Right lung (tissue), 2 donors: ENCODE measurements at regions not wholly inside any gene's neighbourhood (a gene's known extent, or its start where the extent isn't known, plus 50 kb on each side); places are given as distances from the start of the nearest gene placed in this dataset.

ENCODE experiments used
- DNase-seq, 2 donors: peaks; one replicate each; pipeline ENCODE4 v3.0.0-alpha.2; 2013

DNA sequence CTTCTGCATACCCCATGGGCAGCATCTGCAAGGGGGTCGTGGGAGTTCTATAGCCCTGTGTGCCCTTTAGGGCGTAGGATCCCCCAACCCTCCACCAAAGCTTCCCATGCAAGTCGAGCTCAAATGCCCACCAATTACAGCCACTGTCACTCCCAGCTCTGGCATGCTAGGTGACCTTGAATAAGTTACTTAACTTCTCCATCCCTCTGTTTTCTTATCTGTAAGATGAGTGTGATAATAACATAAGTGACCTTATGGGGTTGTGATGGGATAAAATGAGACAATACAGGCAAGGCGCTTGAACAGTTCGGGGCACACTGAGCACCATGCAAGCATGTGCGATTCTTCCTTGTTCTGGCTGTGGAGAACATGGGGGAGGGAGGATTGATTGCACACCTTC is 74.8 kb upstream of the POMGNT2 start:
- DNase-seq = no peak

- peak in 1 of 2 donors; percentile 41 for DNase-seq
These were observed 74.1 kb upstream of the POMGNT2 start for GRCh38 chr3:43180027-43180426.

DNA sequence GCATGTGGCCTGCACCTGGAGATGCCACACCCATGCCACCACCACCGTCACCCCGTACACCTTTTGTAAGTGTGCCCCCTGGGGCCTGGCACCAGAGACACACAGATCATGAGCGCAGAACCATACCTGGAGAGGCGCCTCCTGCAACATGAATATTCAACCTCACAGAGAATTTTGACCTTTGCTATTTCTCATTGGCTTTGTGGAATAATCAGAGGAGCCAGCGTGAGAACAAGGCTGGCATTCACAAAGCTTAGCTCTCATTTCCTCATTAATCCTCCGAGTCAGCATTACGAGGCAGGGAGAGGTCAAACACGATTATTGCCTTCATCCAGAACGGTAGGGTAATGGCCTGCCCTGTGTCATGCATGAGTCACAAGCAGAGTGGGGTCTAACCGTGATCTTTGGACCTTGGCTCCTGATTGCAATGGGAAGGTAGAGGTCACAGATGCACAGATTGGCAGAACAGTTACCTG is 73.0 kb upstream of the POMGNT2 start:
- DNase-seq = no peak

- no peak for DNase-seq
These were observed 71.2 kb upstream of the POMGNT2 start for GRCh38 chr3:43177085-43177484.

DNA sequence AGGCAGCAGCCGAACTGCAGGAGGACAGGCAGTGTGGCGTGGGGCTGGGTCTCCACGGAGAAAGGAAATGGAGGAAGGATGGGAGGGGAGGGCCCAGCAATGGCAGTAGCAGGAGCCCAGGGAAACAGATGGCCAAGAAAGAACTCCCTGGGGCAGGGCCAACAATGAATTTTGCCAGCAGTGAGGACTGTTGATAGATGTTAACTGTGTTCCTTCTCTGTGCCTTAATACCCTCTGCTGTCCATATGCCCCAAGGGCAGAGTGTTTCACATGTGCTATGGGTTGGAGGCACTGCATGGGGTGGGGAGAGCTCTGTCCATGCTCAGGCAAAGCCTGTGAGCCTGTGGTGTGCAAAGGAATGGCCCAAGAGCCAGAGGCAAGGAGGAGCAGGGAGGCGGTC is 70.8 kb upstream of the POMGNT2 start:
- no peak for DNase-seq

DNA sequence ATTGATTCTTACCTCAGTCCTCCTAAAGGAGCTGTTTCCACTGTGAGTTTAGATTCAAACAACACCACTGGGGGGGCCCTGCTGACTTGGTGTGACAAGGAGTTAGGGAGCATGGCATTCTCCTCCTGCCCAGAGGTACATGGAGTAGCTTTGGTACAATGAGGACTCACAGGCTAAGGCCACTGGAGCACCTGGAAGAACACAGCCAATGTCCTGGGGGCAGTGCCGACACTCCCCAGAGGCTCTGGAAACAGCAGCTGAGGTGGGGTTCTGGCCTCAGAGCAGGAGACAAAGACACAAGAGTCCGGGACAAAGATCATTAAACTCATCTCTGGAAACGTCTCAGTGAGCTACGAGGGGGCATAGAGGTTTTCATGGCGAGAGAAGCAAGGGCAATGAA is 69.7 kb upstream of the POMGNT2 start:
- DNase-seq = no peak

GRCh38 chr3:43173949-43174348 is 68.1 kb upstream of the POMGNT2 start:
- no peak for DNase-seq

DNA sequence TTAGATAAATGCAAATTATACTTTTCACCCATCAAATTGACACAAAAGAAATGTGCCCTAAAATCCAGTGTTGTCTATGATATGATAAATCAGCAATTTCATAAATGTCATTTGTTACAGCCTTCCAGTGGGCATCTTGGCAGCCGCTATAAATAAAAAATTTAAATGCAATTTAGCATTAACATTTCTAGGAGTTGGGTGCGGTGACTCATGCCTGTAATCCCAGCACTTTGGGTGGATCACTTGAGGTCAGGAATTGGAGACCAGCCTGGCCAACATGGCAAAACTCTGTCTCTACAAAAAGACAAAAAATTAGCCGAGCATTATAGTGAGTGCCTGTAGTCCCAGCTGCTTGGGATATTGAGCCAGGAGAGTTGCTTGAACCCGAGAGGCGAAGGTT is 65.9 kb upstream of the POMGNT2 start:
- no peak for DNase-seq

DNA sequence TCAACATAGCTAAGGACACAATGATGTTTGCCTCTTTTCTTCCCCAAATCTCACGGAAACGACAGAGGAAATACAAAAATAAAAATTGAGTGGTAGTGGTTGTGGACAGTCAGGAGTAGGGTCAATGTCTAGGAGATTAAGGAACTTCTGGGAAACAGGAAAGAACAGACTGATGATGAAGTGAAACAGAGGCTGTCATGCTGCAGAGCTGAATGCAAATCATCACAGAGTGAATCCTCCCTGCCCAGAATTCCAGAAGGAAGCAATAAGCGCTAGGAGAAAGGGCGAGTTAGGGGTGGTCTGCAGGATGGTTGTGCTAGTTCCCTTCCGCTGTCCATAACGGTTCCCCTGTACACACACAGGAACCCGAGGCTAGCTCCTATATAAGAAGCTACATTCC is 64.7 kb upstream of the POMGNT2 start:
- DNase-seq = no peak

DNA sequence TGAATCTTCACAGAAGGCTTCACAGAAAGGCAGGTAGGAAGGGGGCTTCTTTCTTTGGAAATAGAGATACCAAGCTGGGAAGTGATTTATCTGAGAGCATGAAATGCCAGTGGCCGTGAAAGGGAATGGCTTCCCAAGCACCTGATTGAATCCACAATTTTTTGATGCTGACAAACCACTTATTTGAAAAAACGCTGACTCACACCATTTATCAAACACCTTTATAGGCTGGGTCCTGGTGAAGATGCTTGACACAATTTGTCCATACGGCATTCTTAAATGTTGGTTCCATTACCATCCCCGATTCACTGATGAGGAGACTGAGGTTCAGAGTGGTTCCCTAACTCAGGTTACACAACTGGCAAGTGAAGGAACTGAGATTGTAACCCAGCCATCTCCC is 64.1 kb upstream of the POMGNT2 start:
- no peak for DNase-seq

GRCh38 chr3:43166406-43166805 is 60.5 kb upstream of the POMGNT2 start:
- DNase-seq = no peak

DNA sequence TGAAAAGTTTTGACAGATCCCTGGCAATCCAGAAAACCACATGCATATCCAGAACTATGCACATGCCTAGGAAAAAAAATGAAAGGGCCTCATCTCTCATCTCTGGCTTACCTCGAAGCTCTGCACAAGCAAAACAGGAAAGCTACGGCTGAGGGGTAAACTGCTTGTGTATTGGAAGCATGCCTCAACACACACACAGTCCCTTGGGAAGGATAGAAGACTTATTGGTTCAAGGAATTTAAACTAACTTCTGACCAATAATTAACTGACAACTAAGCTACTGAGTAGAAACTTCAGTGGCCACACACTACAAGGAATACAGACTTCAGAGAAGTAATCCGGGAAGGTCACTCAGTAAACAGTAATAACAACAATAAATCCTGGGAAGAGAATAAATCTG is 59.9 kb upstream of the POMGNT2 start:
- no peak for DNase-seq

- DNase-seq = no peak
These were observed 58.1 kb upstream of the POMGNT2 start for GRCh38 chr3:43163895-43164493.

- DNase-seq = no peak
These were observed 56.6 kb upstream of the POMGNT2 start for GRCh38 chr3:43162230-43163084.

DNA sequence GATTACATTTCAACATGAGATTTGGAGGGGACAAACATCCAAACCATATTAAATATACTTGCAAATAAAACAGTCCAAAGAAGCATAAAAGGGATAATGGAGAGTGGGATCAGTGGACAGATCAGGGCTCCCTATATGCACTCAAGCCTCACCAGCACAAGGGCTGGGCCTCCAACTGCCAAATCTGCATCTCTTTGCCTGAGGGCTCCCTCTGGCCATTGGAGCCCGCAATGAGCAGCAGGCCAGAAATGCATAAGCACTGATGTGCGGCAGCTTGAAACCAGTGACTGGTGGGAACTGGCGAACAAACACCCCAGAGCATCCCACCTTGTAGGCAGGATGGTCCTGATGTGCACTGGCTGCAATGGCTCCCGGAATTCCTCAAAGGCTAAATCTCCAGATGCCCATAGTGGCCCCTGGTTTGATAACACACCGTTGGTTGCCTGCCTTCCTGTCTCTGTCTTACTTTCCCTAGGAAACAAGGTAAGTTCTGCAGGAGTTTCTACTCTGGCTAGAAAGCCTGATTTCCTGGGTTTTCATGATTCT is 55.9 kb upstream of the POMGNT2 start:
- DNase-seq = no peak

- no peak for DNase-seq
These were observed 54.8 kb upstream of the POMGNT2 start for GRCh38 chr3:43160664-43161063.

DNA sequence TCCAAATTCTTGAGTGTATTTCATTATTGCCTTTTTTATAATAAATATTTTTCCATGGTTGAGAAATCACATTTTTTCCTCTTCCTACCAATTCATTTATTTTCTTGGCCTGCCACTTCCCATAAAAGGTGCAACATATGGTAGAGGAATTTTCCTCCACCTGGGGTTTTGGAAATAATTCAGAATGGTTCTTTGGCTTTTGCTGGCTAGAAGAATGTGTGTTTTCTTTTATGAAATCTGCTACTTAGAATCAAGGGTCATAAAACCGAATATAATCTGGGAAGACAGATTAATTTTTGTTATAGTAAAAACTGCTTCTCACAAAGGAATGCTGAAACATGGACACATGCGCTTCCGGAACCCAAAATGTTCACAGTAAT is 54.0 kb upstream of the POMGNT2 start:
- DNase-seq = no peak

DNA sequence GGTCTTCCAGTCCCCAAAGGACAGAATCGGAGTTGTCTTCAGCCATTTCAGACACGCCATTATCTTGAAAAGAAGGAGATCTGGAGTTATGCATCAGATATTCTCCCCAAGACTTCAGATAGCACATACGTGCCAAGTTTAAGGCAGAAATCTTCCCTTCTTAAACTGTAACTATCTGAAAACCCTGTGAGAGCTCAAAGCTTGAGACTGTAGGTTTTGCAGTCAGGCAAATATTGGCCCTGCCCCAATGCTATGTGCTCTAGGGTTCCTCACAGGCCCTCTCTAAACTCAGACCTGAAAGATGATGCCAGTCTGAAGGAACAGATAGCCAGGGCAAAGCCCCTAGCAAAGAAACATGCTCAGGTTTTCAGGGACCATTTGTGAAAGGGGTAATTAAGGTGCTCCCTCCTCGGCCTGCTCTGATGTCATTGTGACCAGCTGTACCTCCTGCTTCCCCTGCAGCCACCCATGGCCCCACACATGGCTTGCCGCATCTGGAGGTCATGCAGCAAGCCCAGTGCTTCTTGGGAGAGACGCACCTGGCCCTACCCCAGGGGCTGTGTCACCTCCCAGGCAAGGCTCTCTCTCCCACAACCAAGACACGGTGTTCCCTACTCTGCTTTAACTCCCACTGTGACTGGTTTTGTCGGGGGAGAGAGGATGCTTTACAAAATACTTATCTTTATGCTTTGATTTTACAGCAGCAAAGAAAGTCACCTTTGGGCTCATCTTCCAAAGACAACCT is 53.4 kb upstream of the POMGNT2 start:
- DNase-seq = no peak

- no peak for DNase-seq
These were observed 51.1 kb upstream of the POMGNT2 start for GRCh38 chr3:43156812-43157455.

- no peak for DNase-seq
These were observed 49.7 kb upstream of the POMGNT2 start for GRCh38 chr3:43155464-43156121.
